ENCODE measurements at regions not wholly inside any gene's neighbourhood (a gene's known extent, or its start where the extent isn't known, plus 50 kb on each side); places are given as distances from the start of the nearest gene placed in this dataset.

- Histone ChIP-seq H3K4me1 (ENCODE audit: insufficient read depth, low read length) (no peaks in the 10 kb centered on the region), H3K36me3 (ENCODE audit: insufficient read depth, low read length) (no peaks in the 10 kb centered on the region), H3K4me3 (ENCODE audit: low read length) (no peak overlapping the region), H3K27ac (ENCODE audit: low read depth in 1 of 2, low read length in 2 of 2) (no peak overlapping the region), H3K27me3 (ENCODE audit: control insufficient read depth in 1 of 2, insufficient read depth in 2 of 2, low read length in 2 of 2) (peaks cover 0 to 4% of the 10 kb centered on the region in 2 experiments), H3K9me3 (ENCODE audit: control insufficient read depth in 1 of 2, insufficient read depth in 1 of 2, low read length in 2 of 2) (no peaks in the 10 kb centered on the region)
- DNase-seq (peak in 2 of 14 experiments; percentile 7 to 35), ATAC-seq (ENCODE audit: poor library complexity) (no peak)
- Mint-ChIP-seq H3K27ac (no peak overlapping the region), H3K27me3 (peaks cover 45% of the 10 kb centered on the region), H3K4me1 (ENCODE audit: low read depth) (no peaks in the 10 kb centered on the region), H3K4me3 (no peak overlapping the region), H3K36me3 (ENCODE audit: low read depth) (no peaks in the 10 kb centered on the region), H3K9me3 (no peaks in the 10 kb centered on the region)
- CTCF ChIA-PET: no interaction called here
- TF ChIP-seq CTCF (IDR thresholded peaks at IDR 0.05): no peak
- POLR2A ChIA-PET: no interaction called here
- intact Hi-C loops (cut with DNase I, micrococcal nuclease): no loop called here
These were observed 292.4 kb downstream of the THBS2 start for GRCh38 chr6:168961264-168961656.

GRCh38 chr6:168960551-168961263, 292.9 kb downstream of the THBS2 start:
- POLR2A ChIA-PET: no interaction called here
- no peaks in the 10 kb centered on the region for H3K4me1 Mint-ChIP-seq (ENCODE audit: low read depth)

GRCh38 chr6:168959696-168960095, 293.9 kb downstream of the THBS2 start:
- H3K4me3 Mint-ChIP-seq: no peak overlapping the region
- TF ChIP-seq CTCF (IDR thresholded peaks at IDR 0.05): no peak
- CTCF ChIA-PET: no interaction called here

More at GRCh38 chr6:168960551-168961263, 292.9 kb downstream of the THBS2 start:
- CTCF ChIA-PET: no interaction called here
- H3K4me1 ChIP-seq (ENCODE audit: insufficient read depth, low read length): no peaks in the 10 kb centered on the region
- no peak for TF ChIP-seq CTCF (IDR thresholded peaks at IDR 0.05)
- no peaks in the 10 kb centered on the region for H3K9me3 ChIP-seq (ENCODE audit: control insufficient read depth in 1 of 2, insufficient read depth in 1 of 2, low read length in 2 of 2)
- H3K4me3 ChIP-seq (ENCODE audit: low read length): no peak overlapping the region
- Mint-ChIP-seq H3K27me3 (peaks cover 51% of the 10 kb centered on the region), H3K4me3 (no peak overlapping the region), H3K27ac (no peak overlapping the region), H3K36me3 (ENCODE audit: low read depth) (no peaks in the 10 kb centered on the region), H3K9me3 (no peaks in the 10 kb centered on the region)
- intact Hi-C loops (cut with DNase I, micrococcal nuclease): no loop called here
- H3K27me3 ChIP-seq (ENCODE audit: control insufficient read depth in 1 of 2, insufficient read depth in 2 of 2, low read length in 2 of 2): peaks cover 0 to 4% of the 10 kb centered on the region in 2 experiments
- H3K27ac ChIP-seq (ENCODE audit: low read depth in 1 of 2, low read length in 2 of 2): no peak overlapping the region
- DNase-seq (no peak), ATAC-seq (ENCODE audit: poor library complexity) (no peak)
- no peaks in the 10 kb centered on the region for H3K36me3 ChIP-seq (ENCODE audit: insufficient read depth, low read length)

More at GRCh38 chr6:168959696-168960095, 293.9 kb downstream of the THBS2 start:
- no peaks in the 10 kb centered on the region for H3K9me3 ChIP-seq (ENCODE audit: control insufficient read depth in 1 of 2, insufficient read depth in 1 of 2, low read length in 2 of 2)
- H3K36me3 Mint-ChIP-seq (ENCODE audit: low read depth): no peaks in the 10 kb centered on the region
- ATAC-seq (ENCODE audit: poor library complexity): no peak
- no peaks in the 10 kb centered on the region for H3K4me1 ChIP-seq (ENCODE audit: insufficient read depth, low read length)
- H3K27me3 ChIP-seq (ENCODE audit: control insufficient read depth in 1 of 2, insufficient read depth in 2 of 2, low read length in 2 of 2): peaks cover 0 to 6% of the 10 kb centered on the region in 2 experiments
- no peak overlapping the region for H3K27ac Mint-ChIP-seq
- intact Hi-C loops (cut with DNase I, micrococcal nuclease): no loop called here
- POLR2A ChIA-PET: interaction anchor here (0.5 to 0.6 kb wide), 2 partner anchors 15 to 65 kb away, joined by 3 read pairs; no protein-coding TSS in a partner anchor
- H3K36me3 ChIP-seq (ENCODE audit: insufficient read depth, low read length): no peaks in the 10 kb centered on the region
- H3K27ac ChIP-seq (ENCODE audit: low read depth in 1 of 2, low read length in 2 of 2): no peak overlapping the region
- H3K4me1 Mint-ChIP-seq (ENCODE audit: low read depth): no peaks in the 10 kb centered on the region
- H3K4me3 ChIP-seq (ENCODE audit: low read length): no peak overlapping the region
- H3K27me3 Mint-ChIP-seq: peaks cover 61% of the 10 kb centered on the region
- DNase-seq: no peak
- H3K9me3 Mint-ChIP-seq: no peaks in the 10 kb centered on the region
